ENCODE measurements at regions not wholly inside any gene's neighbourhood (a gene's known extent, or its start where the extent isn't known, plus 50 kb on each side); places are given as distances from the start of the nearest gene placed in this dataset.
"Not testable (repeated sequence)": the region's sequence is repeated elsewhere in the genome, so short reads cannot be mapped to it uniquely, and the experiment has no call there.

DNA sequence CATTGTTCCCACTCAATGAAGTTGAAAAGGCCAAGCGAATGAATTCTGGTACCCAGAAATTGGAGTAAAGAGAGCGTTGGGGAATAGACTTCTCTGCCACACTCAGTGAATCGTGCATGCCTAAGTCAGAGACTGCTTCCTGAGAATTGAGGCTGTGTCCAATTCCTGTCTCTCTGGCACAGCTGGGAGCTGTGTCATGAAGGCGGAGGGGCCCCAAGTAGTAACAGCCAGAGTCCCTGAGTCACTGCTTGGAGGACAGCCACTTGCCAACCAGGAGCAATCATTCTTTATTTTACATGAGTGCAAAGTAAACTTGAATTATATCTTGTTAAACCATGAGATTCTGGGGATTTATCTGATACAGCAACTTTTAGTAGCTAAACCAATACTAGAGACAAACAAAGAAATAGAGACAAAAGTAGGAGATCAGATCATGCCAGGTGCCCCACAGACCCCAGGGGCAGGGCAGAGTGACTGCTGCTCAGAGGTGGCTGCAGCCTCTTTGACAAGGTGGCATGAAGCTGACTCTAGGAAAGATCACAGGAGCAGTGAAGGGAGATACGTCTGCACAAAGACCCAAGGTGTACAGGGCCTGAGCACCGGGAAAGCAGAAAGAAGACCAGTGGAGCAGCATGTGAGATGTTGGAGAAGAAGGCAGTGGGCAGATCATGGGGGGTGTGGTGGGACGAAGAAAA lies 246.0 kb downstream of the GADD45G start:
- 36 to 48% methylated on average over 7 of the region's 7 CpGs for WGBS, 2 donors
- Histone ChIP-seq H3K4me1 (ENCODE audit: control insufficient read depth in 1 of 2, insufficient read depth in 2 of 2, low read length in 2 of 2) (no peaks in the 10 kb centered on the region), H3K27ac (ENCODE audit: low read depth in 1 of 2, low read length in 2 of 2) (no peak overlapping the region), H3K27me3 (ENCODE audit: control insufficient read depth in 1 of 2, insufficient read depth in 2 of 2, low read length in 1 of 2) (no peaks in the 10 kb centered on the region), H3K36me3 (ENCODE audit: control insufficient read depth in 1 of 2, insufficient read depth in 2 of 2, low read length in 1 of 2) (no peaks in the 10 kb centered on the region), H3K4me3 (ENCODE audit: low read length in 2 of 2) (no peak overlapping the region), H3K9me3 (ENCODE audit: control insufficient read depth, low read length) (no peaks in the 10 kb centered on the region)
- peak in 1 of 2 donors; percentile 62 for DNase-seq
- peak; percentile 30 for ATAC-seq (ENCODE audit: low FRiP score)
- intact Hi-C loops (cut with DNase I), result no loop called here

- H3K27ac ChIP-seq (ENCODE audit: low read depth in 1 of 2, low read length in 2 of 2), result no peak overlapping the region
- DNase-seq (no peak), ATAC-seq (ENCODE audit: low FRiP score) (no peak)
- 91 to 92% methylated on average over 5 of the region's 5 CpGs for WGBS, 2 donors
- H3K36me3 ChIP-seq (ENCODE audit: control insufficient read depth in 1 of 2, insufficient read depth in 2 of 2, low read length in 1 of 2), result no peaks in the 10 kb centered on the region
- no peak overlapping the region for H3K4me3 ChIP-seq (ENCODE audit: low read length in 2 of 2)
- no peaks in the 10 kb centered on the region for H3K9me3 ChIP-seq (ENCODE audit: control insufficient read depth, low read length)
- intact Hi-C loops (cut with DNase I), result no loop called here
- no peaks in the 10 kb centered on the region for H3K4me1 ChIP-seq (ENCODE audit: control insufficient read depth in 1 of 2, insufficient read depth in 2 of 2, low read length in 2 of 2)
- H3K27me3 ChIP-seq (ENCODE audit: control insufficient read depth in 1 of 2, insufficient read depth in 2 of 2, low read length in 1 of 2), result no peaks in the 10 kb centered on the region
These were observed 248.3 kb downstream of the GADD45G start for GRCh38 chr9:89853161-89853560.

DNA sequence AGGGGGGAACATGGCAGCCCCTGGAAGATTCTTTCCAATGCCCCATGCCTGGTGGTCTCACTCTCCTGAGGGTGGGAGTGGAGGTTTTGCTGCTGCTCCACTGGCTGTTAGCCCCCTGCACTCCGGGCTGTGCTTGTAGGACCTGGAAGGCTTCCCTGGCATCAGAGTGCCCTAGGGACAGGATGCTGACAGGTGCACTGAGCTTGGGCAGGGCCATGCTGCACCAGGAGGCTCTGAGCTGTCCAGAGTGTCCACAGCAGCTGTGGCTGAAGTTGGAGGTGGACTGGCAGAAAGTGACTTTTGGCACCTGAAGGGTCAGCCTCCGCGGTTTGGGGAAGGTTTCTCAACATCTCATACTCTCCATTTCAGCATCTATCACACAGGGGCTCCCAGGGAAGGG lies 249.1 kb downstream of the GADD45G start:
- intact Hi-C loops (cut with DNase I), result no loop called here
- DNase-seq, result no peak
- H3K9me3 ChIP-seq (ENCODE audit: control insufficient read depth, low read length), result no peaks in the 10 kb centered on the region
- no peak for ATAC-seq (ENCODE audit: low FRiP score)
- H3K36me3 ChIP-seq (ENCODE audit: control insufficient read depth in 1 of 2, insufficient read depth in 2 of 2, low read length in 1 of 2), result no peaks in the 10 kb centered on the region
- H3K27me3 ChIP-seq (ENCODE audit: control insufficient read depth in 1 of 2, insufficient read depth in 2 of 2, low read length in 1 of 2), result no peaks in the 10 kb centered on the region
- H3K27ac ChIP-seq (ENCODE audit: low read depth in 1 of 2, low read length in 2 of 2), result no peak overlapping the region
- 84 to 86% methylated on average over 3 of the region's 3 CpGs for WGBS, 2 donors
- H3K4me1 ChIP-seq (ENCODE audit: control insufficient read depth in 1 of 2, insufficient read depth in 2 of 2, low read length in 2 of 2), result no peaks in the 10 kb centered on the region
- no peak overlapping the region for H3K4me3 ChIP-seq (ENCODE audit: low read length in 2 of 2)

GRCh38 chr9:89854715-89855475 lies 250.1 kb downstream of the GADD45G start:
- DNase-seq (no peak), ATAC-seq (ENCODE audit: low FRiP score) (no peak)
- intact Hi-C loops (cut with DNase I), result no loop called here
- no peaks in the 10 kb centered on the region for H3K36me3 ChIP-seq (ENCODE audit: control insufficient read depth in 1 of 2, insufficient read depth in 2 of 2, low read length in 1 of 2)
- H3K9me3 ChIP-seq (ENCODE audit: control insufficient read depth, low read length), result no peaks in the 10 kb centered on the region
- WGBS, 2 donors, result 86 to 87% methylated on average over 11 of the region's 11 CpGs
- H3K4me3 ChIP-seq (ENCODE audit: low read length in 2 of 2), result no peak overlapping the region
- no peak overlapping the region for H3K27ac ChIP-seq (ENCODE audit: low read depth in 1 of 2, low read length in 2 of 2)
- no peaks in the 10 kb centered on the region for H3K27me3 ChIP-seq (ENCODE audit: control insufficient read depth in 1 of 2, insufficient read depth in 2 of 2, low read length in 1 of 2)
- no peaks in the 10 kb centered on the region for H3K4me1 ChIP-seq (ENCODE audit: control insufficient read depth in 1 of 2, insufficient read depth in 2 of 2, low read length in 2 of 2)

DNA sequence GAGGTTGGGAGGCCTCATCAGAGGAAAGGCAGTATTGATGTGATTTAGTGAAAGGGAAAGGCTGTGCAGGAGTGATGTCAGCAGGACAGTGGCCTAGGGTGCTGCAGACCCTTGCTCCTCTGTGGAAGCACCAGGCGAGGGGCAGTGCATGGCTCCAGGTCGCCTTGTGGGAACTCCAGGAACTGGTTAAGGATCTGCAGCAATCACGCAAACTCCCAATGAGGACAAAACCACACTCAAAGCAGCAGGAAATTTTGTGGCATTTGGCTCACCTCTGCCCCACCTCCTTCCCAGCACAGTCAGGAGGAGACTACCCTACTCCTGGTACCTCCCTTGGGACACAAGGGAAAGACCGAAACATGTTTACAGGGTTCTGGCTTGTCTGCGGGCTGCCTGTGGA lies 251.5 kb downstream of the GADD45G start:
- intact Hi-C loops (cut with DNase I); H3K27ac ChIP-seq (ENCODE audit: low read depth in 1 of 2, low read length in 2 of 2); DNase-seq; ATAC-seq (ENCODE audit: low FRiP score); H3K27me3 ChIP-seq (ENCODE audit: control insufficient read depth in 1 of 2, insufficient read depth in 2 of 2, low read length in 1 of 2); H3K4me1 ChIP-seq (ENCODE audit: control insufficient read depth in 1 of 2, insufficient read depth in 2 of 2, low read length in 2 of 2); H3K36me3 ChIP-seq (ENCODE audit: control insufficient read depth in 1 of 2, insufficient read depth in 2 of 2, low read length in 1 of 2); H3K9me3 ChIP-seq (ENCODE audit: control insufficient read depth, low read length); H3K4me3 ChIP-seq (ENCODE audit: low read length in 2 of 2): not testable (repeated sequence)
- 92 to 94% methylated on average over 5 of the region's 5 CpGs for WGBS, 2 donors

- H3K4me1 ChIP-seq (ENCODE audit: control insufficient read depth in 1 of 2, insufficient read depth in 2 of 2, low read length in 2 of 2); DNase-seq; H3K27me3 ChIP-seq (ENCODE audit: control insufficient read depth in 1 of 2, insufficient read depth in 2 of 2, low read length in 1 of 2); H3K9me3 ChIP-seq (ENCODE audit: control insufficient read depth, low read length); H3K36me3 ChIP-seq (ENCODE audit: control insufficient read depth in 1 of 2, insufficient read depth in 2 of 2, low read length in 1 of 2); H3K4me3 ChIP-seq (ENCODE audit: low read length in 2 of 2); H3K27ac ChIP-seq (ENCODE audit: low read depth in 1 of 2, low read length in 2 of 2); intact Hi-C loops (cut with DNase I); ATAC-seq (ENCODE audit: low FRiP score): not testable (repeated sequence)
These were observed 252.1 kb downstream of the GADD45G start for GRCh38 chr9:89856950-89857349.

- H3K27ac ChIP-seq (ENCODE audit: low read depth in 1 of 2, low read length in 2 of 2); H3K4me3 ChIP-seq (ENCODE audit: low read length in 2 of 2); H3K9me3 ChIP-seq (ENCODE audit: control insufficient read depth, low read length); intact Hi-C loops (cut with DNase I); ATAC-seq (ENCODE audit: low FRiP score); H3K36me3 ChIP-seq (ENCODE audit: control insufficient read depth in 1 of 2, insufficient read depth in 2 of 2, low read length in 1 of 2); H3K27me3 ChIP-seq (ENCODE audit: control insufficient read depth in 1 of 2, insufficient read depth in 2 of 2, low read length in 1 of 2); H3K4me1 ChIP-seq (ENCODE audit: control insufficient read depth in 1 of 2, insufficient read depth in 2 of 2, low read length in 2 of 2): not testable (repeated sequence)
- WGBS, 2 donors, result 70 to 73% methylated on average over 7 of the region's 7 CpGs
- DNase-seq, result peak in 1 of 2 donors; percentile 25
These were observed 255.0 kb downstream of the GADD45G start for GRCh38 chr9:89859842-89860241.

DNA sequence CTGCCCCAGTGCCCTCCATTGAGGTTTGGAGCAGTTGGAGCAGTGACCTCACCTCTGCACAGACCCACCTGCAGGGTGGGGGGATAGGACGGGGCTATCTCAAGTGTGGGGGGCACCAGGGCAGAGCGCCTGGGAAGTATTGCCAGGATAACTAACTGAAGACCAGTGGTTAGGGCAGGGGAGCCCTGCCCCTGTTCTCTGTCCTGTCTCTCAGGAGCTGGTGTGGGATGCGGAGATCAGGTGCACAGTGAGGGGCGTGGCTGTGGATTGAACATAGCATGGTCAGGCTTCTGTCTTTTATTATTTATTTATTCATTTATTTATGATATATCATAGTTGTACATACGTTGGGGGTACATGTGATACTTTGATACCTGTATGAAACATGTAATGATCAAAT lies 256.6 kb downstream of the GADD45G start:
- WGBS, 2 donors, result 91 to 96% methylated on average over 5 of the region's 5 CpGs
- ATAC-seq (ENCODE audit: low FRiP score); H3K36me3 ChIP-seq (ENCODE audit: control insufficient read depth in 1 of 2, insufficient read depth in 2 of 2, low read length in 1 of 2); H3K27ac ChIP-seq (ENCODE audit: low read depth in 1 of 2, low read length in 2 of 2); H3K9me3 ChIP-seq (ENCODE audit: control insufficient read depth, low read length); H3K27me3 ChIP-seq (ENCODE audit: control insufficient read depth in 1 of 2, insufficient read depth in 2 of 2, low read length in 1 of 2); H3K4me1 ChIP-seq (ENCODE audit: control insufficient read depth in 1 of 2, insufficient read depth in 2 of 2, low read length in 2 of 2); intact Hi-C loops (cut with DNase I); H3K4me3 ChIP-seq (ENCODE audit: low read length in 2 of 2): not testable (repeated sequence)
- DNase-seq, result peak in 1 of 2 donors; percentile 32

GRCh38 chr9:89862316-89862715 lies 257.5 kb downstream of the GADD45G start:
- no peaks in the 10 kb centered on the region for H3K36me3 ChIP-seq (ENCODE audit: control insufficient read depth in 1 of 2, insufficient read depth in 2 of 2, low read length in 1 of 2)
- no peaks in the 10 kb centered on the region for H3K9me3 ChIP-seq (ENCODE audit: control insufficient read depth, low read length)
- intact Hi-C loops (cut with DNase I), result no loop called here
- DNase-seq (no peak), ATAC-seq (ENCODE audit: low FRiP score) (no peak)
- H3K4me3 ChIP-seq (ENCODE audit: low read length in 2 of 2), result no peak overlapping the region
- WGBS, 2 donors, result 34% methylated on average over 4 of the region's 4 CpGs
- no peaks in the 10 kb centered on the region for H3K4me1 ChIP-seq (ENCODE audit: control insufficient read depth in 1 of 2, insufficient read depth in 2 of 2, low read length in 2 of 2)
- H3K27ac ChIP-seq (ENCODE audit: low read depth in 1 of 2, low read length in 2 of 2), result no peak overlapping the region
- no peaks in the 10 kb centered on the region for H3K27me3 ChIP-seq (ENCODE audit: control insufficient read depth in 1 of 2, insufficient read depth in 2 of 2, low read length in 1 of 2)
